ENCODE measurements at regions not wholly inside any gene's neighbourhood (a gene's known extent, or its start where the extent isn't known, plus 50 kb on each side); places are given as distances from the start of the nearest gene placed in this dataset.

- TF ChIP-seq, protein P1, sequence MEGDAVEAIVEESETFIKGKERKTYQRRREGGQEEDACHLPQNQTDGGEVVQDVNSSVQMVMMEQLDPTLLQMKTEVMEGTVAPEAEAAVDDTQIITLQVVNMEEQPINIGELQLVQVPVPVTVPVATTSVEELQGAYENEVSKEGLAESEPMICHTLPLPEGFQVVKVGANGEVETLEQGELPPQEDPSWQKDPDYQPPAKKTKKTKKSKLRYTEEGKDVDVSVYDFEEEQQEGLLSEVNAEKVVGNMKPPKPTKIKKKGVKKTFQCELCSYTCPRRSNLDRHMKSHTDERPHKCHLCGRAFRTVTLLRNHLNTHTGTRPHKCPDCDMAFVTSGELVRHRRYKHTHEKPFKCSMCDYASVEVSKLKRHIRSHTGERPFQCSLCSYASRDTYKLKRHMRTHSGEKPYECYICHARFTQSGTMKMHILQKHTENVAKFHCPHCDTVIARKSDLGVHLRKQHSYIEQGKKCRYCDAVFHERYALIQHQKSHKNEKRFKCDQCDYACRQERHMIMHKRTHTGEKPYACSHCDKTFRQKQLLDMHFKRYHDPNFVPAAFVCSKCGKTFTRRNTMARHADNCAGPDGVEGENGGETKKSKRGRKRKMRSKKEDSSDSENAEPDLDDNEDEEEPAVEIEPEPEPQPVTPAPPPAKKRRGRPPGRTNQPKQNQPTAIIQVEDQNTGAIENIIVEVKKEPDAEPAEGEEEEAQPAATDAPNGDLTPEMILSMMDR (IDR thresholded peaks at IDR 0.05; ENCODE audit: insufficient read depth, low read length, poor library complexity, severe bottlenecking), result no peak
- no peak for TF ChIP-seq EZH2phosphoT487 (conservative IDR thresholded peaks at IDR 0.05; ENCODE audit: low read length)
Measured at GRCh38 chr6:98574984-98575383, 259.4 kb upstream of the POU3F2 start.
